Right atrium auricular region (tissue), 2 donors: ENCODE measurements at regions not wholly inside any gene's neighbourhood (a gene's known extent, or its start where the extent isn't known, plus 50 kb on each side); places are given as distances from the start of the nearest gene placed in this dataset.

Experiments used
- DNase-seq: peaks from one replicate; pipeline ENCODE4 v3.0.0-alpha.2; 2019; ENCODE audit warnings: low spot score
- H3K27ac ChIP-seq, 2 donors: fragments of 200-600 bp; sonication (generic); 1 replicate in 1 of 2; 2 replicates in 1 of 2; pipeline ENCODE4 v1.5.1; 2016 to 2019
- H3K27me3 ChIP-seq, 2 donors: fragments of 200-600 bp; sonication (generic); one replicate each; pipeline versions ENCODE4 v1.5.1 to v1.6.0; 2017 to 2019
- H3K36me3 ChIP-seq: fragments of 200-600 bp; sonication (generic); one replicate; pipeline ENCODE4 v1.5.1; 2016
- H3K4me1 ChIP-seq, 2 donors: fragments of 200-600 bp; sonication (generic); one replicate each; pipeline versions ENCODE4 v1.5.1 to v1.6.0; 2017 to 2019
- H3K4me3 ChIP-seq, 2 donors: fragments of 200-600 bp; sonication (generic); 1 replicate in 1 of 2; 2 replicates in 1 of 2; pipeline ENCODE4 v1.5.1; 2017 to 2019; ENCODE audit warnings: mild to moderate bottlenecking in 1 of 2, moderate library complexity in 1 of 2
- H3K9me3 ChIP-seq, 2 donors: fragments of 200-600 bp; sonication (generic); one replicate each; pipeline ENCODE4 v1.5.1; 2019
- TF ChIP-seq, protein P1 (sequence below), 2 donors: fragments of 200-600 bp; sonication (generic); IDR thresholded peaks; one replicate each; pipeline ENCODE4 v1.5.1; 2019; ENCODE audit warnings: antibody characterized with exemption in 2 of 2

DNA sequence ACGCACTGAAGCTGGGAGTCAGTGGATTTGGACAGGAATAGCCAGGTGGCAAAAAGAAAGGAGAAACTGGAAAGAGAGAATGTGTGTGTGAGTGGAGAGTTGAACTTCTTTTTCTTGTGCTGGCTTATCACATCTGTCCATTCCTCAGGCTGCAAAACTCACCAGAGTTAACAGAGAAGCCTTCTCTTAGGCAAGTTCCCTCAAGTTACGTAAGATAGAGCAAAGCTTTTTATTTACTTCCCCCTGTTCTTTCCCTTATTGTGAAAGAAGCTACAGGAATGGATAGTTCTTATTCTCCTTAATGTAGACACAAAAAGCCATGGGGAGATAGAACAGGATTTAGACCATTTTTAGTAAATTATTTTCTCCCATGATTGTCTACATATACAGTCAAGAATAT, 188.6 kb downstream of the BMP2 start:
- Histone ChIP-seq H3K27me3 (no peaks in the 10 kb centered on the region), H3K4me3 (no peak overlapping the region), H3K27ac (no peak overlapping the region), H3K4me1 (no peaks in the 10 kb centered on the region), H3K36me3 (no peaks in the 10 kb centered on the region), H3K9me3 (peaks cover 0 to 5% of the 10 kb centered on the region in 2 donors)
- DNase-seq: no peak
- TF ChIP-seq, protein P1, sequence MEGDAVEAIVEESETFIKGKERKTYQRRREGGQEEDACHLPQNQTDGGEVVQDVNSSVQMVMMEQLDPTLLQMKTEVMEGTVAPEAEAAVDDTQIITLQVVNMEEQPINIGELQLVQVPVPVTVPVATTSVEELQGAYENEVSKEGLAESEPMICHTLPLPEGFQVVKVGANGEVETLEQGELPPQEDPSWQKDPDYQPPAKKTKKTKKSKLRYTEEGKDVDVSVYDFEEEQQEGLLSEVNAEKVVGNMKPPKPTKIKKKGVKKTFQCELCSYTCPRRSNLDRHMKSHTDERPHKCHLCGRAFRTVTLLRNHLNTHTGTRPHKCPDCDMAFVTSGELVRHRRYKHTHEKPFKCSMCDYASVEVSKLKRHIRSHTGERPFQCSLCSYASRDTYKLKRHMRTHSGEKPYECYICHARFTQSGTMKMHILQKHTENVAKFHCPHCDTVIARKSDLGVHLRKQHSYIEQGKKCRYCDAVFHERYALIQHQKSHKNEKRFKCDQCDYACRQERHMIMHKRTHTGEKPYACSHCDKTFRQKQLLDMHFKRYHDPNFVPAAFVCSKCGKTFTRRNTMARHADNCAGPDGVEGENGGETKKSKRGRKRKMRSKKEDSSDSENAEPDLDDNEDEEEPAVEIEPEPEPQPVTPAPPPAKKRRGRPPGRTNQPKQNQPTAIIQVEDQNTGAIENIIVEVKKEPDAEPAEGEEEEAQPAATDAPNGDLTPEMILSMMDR (IDR thresholded peaks at IDR 0.05): no peak

DNA sequence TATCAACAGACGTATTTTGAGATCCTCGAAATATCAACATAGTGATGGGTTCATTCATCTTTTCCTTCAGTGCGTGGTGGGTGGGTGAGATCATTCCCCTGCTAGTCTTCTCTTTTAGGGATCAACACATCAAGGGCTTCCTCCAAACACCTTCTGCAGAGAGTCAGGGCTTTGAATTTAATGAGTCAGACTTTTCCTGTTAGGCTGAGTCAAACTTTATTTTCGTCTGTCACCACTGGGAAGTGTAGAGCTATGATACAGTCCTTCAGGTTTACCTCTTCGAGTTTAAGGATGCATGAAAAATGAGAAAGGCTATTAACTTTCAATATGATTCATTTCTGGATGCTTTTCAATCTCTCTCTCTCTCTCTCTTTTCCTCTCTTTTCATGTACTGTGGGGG, 189.1 kb downstream of the BMP2 start:
- no peaks in the 10 kb centered on the region for H3K4me1 ChIP-seq
- DNase-seq: no peak

DNA sequence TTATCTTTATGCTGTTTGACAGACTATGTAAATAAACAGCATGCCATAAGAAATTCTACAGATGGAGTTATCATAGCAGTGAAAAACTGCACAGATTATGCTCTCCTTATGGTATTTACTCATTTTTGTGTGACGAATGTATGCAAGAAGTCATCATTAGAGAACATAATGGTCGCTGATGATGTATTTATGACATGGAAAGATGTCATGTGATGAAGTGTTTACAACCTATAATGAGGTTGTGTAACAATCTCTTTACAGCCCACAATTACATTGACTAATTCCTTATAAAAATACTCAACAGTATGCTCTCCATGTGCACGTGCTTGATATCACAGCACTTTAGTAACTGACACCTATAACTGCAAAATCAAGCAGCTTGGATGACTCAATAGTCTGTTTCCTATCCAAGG, 192.4 kb downstream of the BMP2 start:
- no peaks in the 10 kb centered on the region for H3K9me3 ChIP-seq
- no peaks in the 10 kb centered on the region for H3K4me1 ChIP-seq
- TF ChIP-seq, protein P1 (IDR thresholded peaks at IDR 0.05): no peak
- no peak overlapping the region for H3K4me3 ChIP-seq
- no peaks in the 10 kb centered on the region for H3K27me3 ChIP-seq
- no peak for DNase-seq
- no peaks in the 10 kb centered on the region for H3K36me3 ChIP-seq
- no peak overlapping the region for H3K27ac ChIP-seq

More for the DNA sequence above, 189.1 kb downstream of the BMP2 start:
- H3K27ac ChIP-seq: no peak overlapping the region
- H3K9me3 ChIP-seq: peaks cover 0 to 5% of the 10 kb centered on the region in 2 donors
- H3K27me3 ChIP-seq: no peaks in the 10 kb centered on the region
- no peaks in the 10 kb centered on the region for H3K36me3 ChIP-seq
- TF ChIP-seq, protein P1 (IDR thresholded peaks at IDR 0.05): no peak
- H3K4me3 ChIP-seq: no peak overlapping the region

DNA sequence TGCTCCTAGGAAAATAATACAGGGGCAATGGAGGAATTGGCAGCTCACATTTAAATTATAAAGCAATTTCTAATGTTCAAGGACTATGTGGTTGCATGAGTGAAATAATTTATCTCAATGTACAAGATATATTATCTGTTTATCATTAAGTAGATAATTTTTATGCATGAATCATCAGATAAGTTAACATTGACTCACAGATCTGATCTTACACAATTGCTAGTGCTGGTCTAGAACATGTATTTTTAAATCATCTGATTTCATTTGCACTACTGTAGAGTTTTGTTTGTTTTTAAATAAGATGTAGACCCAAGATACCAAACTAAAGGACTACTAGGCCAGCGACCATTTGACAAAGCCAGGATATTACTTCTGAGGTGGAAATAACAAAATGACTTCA, 199.2 kb downstream of the BMP2 start:
- H3K36me3 ChIP-seq: no peaks in the 10 kb centered on the region
- no peaks in the 10 kb centered on the region for H3K27me3 ChIP-seq
- H3K4me1 ChIP-seq: no peaks in the 10 kb centered on the region
- H3K27ac ChIP-seq: no peak overlapping the region
- no peak overlapping the region for H3K4me3 ChIP-seq
- no peak for DNase-seq
- TF ChIP-seq, protein P1 (IDR thresholded peaks at IDR 0.05): no peak
- no peaks in the 10 kb centered on the region for H3K9me3 ChIP-seq

DNA sequence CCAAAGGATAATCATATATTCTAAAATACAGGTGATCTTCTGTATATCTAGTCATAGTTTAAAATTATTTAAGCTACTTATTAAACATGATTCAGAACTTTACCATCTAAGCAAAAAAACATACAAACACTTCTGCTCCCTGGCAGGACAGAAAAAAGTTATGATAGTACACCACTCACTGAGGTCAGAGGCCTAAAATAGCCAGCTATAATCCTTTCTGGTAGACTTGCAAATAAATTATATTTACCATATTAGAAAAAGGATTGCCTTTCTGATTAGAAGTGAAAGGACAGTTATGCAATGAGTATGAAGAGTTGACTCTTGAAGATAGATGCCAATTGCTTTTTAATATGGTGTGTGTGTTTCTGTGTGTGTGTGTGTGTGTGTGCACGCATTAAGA, 207.4 kb downstream of the BMP2 start:
- H3K36me3 ChIP-seq: no peaks in the 10 kb centered on the region
- no peaks in the 10 kb centered on the region for H3K9me3 ChIP-seq
- H3K27me3 ChIP-seq: no peaks in the 10 kb centered on the region
- H3K27ac ChIP-seq: no peak overlapping the region
- TF ChIP-seq, protein P1 (IDR thresholded peaks at IDR 0.05): no peak
- no peak for DNase-seq
- no peak overlapping the region for H3K4me3 ChIP-seq
- H3K4me1 ChIP-seq: no peaks in the 10 kb centered on the region

DNA sequence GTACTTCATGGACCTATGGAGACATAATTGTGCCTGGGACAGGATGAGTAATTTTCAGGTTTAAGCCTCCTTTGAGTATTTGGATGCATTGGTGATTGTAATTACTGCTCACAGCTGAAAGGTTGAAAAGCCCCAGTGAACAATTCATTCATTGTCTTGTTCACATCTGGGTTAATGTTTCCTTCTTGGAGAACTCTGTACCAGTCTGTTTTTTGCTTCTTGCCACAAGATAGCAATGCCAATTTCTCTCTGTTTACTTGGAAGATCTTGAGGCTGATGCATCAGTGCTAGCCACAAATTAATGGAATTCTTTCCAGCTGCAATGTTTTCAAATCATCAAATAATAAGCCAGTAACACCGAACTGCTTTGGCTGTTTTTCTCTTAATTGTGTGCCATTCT, 207.8 kb downstream of the BMP2 start:
- no peak overlapping the region for H3K4me3 ChIP-seq
- no peak for DNase-seq
- H3K9me3 ChIP-seq: no peaks in the 10 kb centered on the region
- no peaks in the 10 kb centered on the region for H3K4me1 ChIP-seq
- H3K27ac ChIP-seq: no peak overlapping the region
- TF ChIP-seq, protein P1 (IDR thresholded peaks at IDR 0.05): no peak
- no peaks in the 10 kb centered on the region for H3K27me3 ChIP-seq
- no peaks in the 10 kb centered on the region for H3K36me3 ChIP-seq
